Ascending aorta (tissue), 2 donors: ENCODE measurements at regions not wholly inside any gene's neighbourhood (a gene's known extent, or its start where the extent isn't known, plus 50 kb on each side); places are given as distances from the start of the nearest gene placed in this dataset.

Experiments used
- DNase-seq, 2 donors: peaks; one replicate each; pipeline ENCODE4 v3.0.0-alpha.2; 2019; ENCODE audit warnings: low spot score in 2 of 2
- H3K27ac ChIP-seq, 2 donors: fragments of 200-600 bp; sonication (generic); one replicate each; pipeline ENCODE4 v1.5.1; 2016 to 2017; ENCODE audit warnings: mild to moderate bottlenecking in 1 of 2
- H3K27me3 ChIP-seq: fragments of 200-600 bp; sonication (generic); one replicate; pipeline ENCODE4 v1.5.1; 2017
- H3K36me3 ChIP-seq, 2 donors: fragments of 200-600 bp; sonication (generic); one replicate each; pipeline ENCODE4 v1.5.1; 2016
- H3K4me1 ChIP-seq, 2 donors: fragments of 200-600 bp; sonication (generic); one replicate each; pipeline ENCODE4 v1.5.1; 2016 to 2017; ENCODE audit warnings: mild to moderate bottlenecking in 1 of 2
- H3K4me3 ChIP-seq, 2 donors: fragments of 200-600 bp; sonication (generic); one replicate each; pipeline ENCODE4 v1.5.1; 2016 to 2017; ENCODE audit warnings: mild to moderate bottlenecking in 1 of 2
- H3K9me3 ChIP-seq, 2 donors: fragments of 200-600 bp; sonication (generic); one replicate each; pipeline ENCODE4 v1.5.1; 2016
- CTCF ChIP-seq, 3 experiments: fragments of 200-600 bp in 2 of 3; fragments of 450-650 bp in 1 of 3; sonication (generic) in 2 of 3; IDR thresholded peaks; one replicate each; pipeline ENCODE4 v1.5.1; 2016 to 2019; ENCODE audit warnings: antibody characterized with exemption in 3 of 3, mild to moderate bottlenecking in 1 of 3, moderate library complexity in 1 of 3
- intact Hi-C: fragments of 100-400 bp; cut with DNase I; formaldehyde crosslinking; loops from one replicate; pipeline ENCODE4 v1.15.1; 2023

DNA sequence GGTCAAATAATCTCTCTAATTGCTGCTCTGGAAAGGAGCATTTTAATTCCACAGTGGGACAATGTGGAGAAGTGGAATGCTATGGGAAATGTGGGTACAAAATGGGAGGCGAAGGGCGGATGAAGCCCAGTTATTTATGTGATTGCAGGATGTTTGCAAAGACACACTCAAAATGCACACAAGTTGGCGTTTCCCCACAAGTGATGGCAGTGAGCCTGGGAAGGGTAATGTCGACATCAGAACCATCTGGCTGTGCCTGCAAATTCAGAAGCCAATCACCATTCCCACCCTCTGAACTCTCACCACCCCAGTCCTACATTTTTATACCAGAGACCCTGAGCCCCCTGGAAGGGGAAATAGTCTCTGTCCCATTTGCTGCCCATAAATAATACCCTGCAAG lies 201.1 kb downstream of the SOX9 start:
- H3K9me3 ChIP-seq, result no peaks in the 10 kb centered on the region
- no peaks in the 10 kb centered on the region for H3K27me3 ChIP-seq
- H3K27ac ChIP-seq, result no peak overlapping the region
- no peak for DNase-seq
- H3K36me3 ChIP-seq, result no peaks in the 10 kb centered on the region
- no peak for TF ChIP-seq CTCF (IDR thresholded peaks at IDR 0.05)
- no peaks in the 10 kb centered on the region for H3K4me1 ChIP-seq
- no peak overlapping the region for H3K4me3 ChIP-seq
- intact Hi-C loops, result no loop called here

DNA sequence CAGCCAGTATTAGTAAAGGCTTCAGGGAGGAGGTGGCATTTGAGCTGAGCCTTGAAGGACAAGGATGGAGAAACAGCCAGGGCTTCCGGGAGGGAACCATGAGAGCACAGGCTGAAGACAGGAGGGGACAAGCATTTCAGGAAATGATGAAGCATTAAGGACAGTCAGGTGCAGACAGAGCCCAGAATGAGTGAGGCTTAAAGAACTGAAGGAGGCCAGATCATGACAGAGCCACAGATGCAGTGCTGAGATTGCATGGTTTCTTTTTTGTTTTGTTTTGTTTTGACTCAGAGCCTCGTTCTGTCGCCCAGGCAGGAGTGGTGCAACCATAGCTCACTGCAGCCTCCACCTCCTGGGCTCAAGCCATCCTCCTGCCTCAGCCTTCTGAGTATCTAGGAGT lies 211.5 kb downstream of the SOX9 start:
- TF ChIP-seq CTCF (IDR thresholded peaks at IDR 0.05), result no peak
- H3K4me1 ChIP-seq, result no peaks in the 10 kb centered on the region
- intact Hi-C loops, result no loop called here
- no peak for DNase-seq
- no peaks in the 10 kb centered on the region for H3K27me3 ChIP-seq
- H3K4me3 ChIP-seq, result no peak overlapping the region
- H3K36me3 ChIP-seq, result no peaks in the 10 kb centered on the region
- no peak overlapping the region for H3K27ac ChIP-seq
- H3K9me3 ChIP-seq, result no peaks in the 10 kb centered on the region

DNA sequence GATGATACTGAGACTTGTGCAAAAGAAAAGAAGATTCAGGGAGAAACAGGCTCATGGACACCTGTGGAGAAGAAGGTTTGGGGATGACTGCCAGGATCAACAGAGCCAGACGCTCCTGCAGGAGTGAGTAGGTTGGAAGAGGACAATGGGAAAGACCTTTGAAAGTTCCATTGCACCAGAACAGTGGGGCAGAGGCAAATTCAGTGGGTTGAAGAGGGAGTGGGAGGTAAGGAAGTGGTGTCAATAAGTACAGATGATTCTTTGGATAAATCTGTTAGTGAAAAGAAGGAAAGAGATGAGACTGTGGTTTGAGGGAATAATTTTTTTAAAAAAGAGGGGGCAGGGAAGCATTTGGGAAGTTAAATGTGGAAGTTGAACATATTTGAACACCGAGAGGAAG lies 212.8 kb downstream of the SOX9 start:
- Histone ChIP-seq H3K36me3 (no peaks in the 10 kb centered on the region), H3K9me3 (no peaks in the 10 kb centered on the region), H3K27me3 (no peaks in the 10 kb centered on the region), H3K4me1 (peaks cover 0 to under 1% of the 10 kb centered on the region in 2 donors), H3K27ac (no peak overlapping the region), H3K4me3 (no peak overlapping the region)
- DNase-seq, result no peak
- no peak for TF ChIP-seq CTCF (IDR thresholded peaks at IDR 0.05)
- intact Hi-C loops, result no loop called here

DNA sequence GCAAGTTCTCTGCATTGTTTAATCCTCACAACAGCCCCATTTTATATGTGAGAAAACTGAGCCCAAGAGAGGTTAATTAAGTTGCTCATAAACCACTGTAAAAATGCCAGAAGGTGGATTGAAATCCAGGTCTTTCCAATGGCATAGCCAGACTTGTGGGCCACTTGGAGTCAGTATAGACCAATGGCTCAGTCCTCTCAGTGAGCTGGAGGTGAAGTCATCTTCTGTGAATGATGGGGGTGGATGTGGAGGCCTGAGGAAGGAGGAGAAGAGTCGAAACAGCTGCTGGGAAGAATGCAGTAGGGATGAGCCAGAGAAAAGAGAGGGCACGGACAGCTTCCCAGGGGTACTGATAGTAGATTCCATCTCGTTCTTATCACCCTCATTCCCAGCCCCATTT lies 213.4 kb downstream of the SOX9 start:
- no peak overlapping the region for H3K27ac ChIP-seq
- H3K4me3 ChIP-seq, result no peak overlapping the region
- H3K9me3 ChIP-seq, result no peaks in the 10 kb centered on the region
- peaks cover 0 to 6% of the 10 kb centered on the region in 2 donors for H3K4me1 ChIP-seq
- TF ChIP-seq CTCF (IDR thresholded peaks at IDR 0.05), result no peak
- intact Hi-C loops, result no loop called here
- H3K27me3 ChIP-seq, result no peaks in the 10 kb centered on the region
- no peaks in the 10 kb centered on the region for H3K36me3 ChIP-seq
- no peak for DNase-seq

GRCh38 chr17:72336026-72336803 lies 215.4 kb downstream of the SOX9 start:
- Histone ChIP-seq H3K4me3 (no peak overlapping the region), H3K27me3 (no peaks in the 10 kb centered on the region), H3K36me3 (no peaks in the 10 kb centered on the region), H3K4me1 (peaks cover 0 to 7% of the 10 kb centered on the region in 2 donors), H3K9me3 (no peaks in the 10 kb centered on the region), H3K27ac (no peak overlapping the region)
- TF ChIP-seq CTCF (IDR thresholded peaks at IDR 0.05), result no peak
- no peak for DNase-seq
- intact Hi-C loops, result no loop called here

DNA sequence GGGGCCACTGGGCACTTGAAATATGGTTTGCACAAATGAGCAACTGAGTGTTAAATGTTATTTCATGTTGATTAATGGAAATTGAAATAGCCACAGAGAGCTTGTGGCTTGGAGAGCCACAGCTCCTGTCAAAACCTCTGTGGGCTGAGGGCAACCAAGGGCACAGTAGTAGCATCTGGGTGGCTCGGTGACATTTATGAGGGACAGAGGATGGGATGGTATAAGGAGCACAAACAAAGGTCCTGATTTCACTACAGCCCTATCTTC lies 215.9 kb downstream of the SOX9 start:
- intact Hi-C loops, result no loop called here
- Histone ChIP-seq H3K4me1 (peaks cover 0 to 7% of the 10 kb centered on the region in 2 donors), H3K27me3 (no peaks in the 10 kb centered on the region), H3K36me3 (no peaks in the 10 kb centered on the region), H3K4me3 (no peak overlapping the region), H3K27ac (no peak overlapping the region), H3K9me3 (no peaks in the 10 kb centered on the region)
- no peak for TF ChIP-seq CTCF (IDR thresholded peaks at IDR 0.05)
- no peak for DNase-seq
